Breast epithelium (tissue), 4 donors: ENCODE measurements at regions not wholly inside any gene's neighbourhood (a gene's known extent, or its start where the extent isn't known, plus 50 kb on each side); places are given as distances from the start of the nearest gene placed in this dataset.
"Not testable (repeated sequence)": the region's sequence is repeated elsewhere in the genome, so short reads cannot be mapped to it uniquely, and the experiment has no call there.

Experiments used
- DNase-seq, 2 donors: peaks; one replicate each; pipeline ENCODE4 v3.0.0-alpha.2; 2019; ENCODE audit warnings: low spot score in 2 of 2
- H3K27ac ChIP-seq, 2 donors: fragments of 200-600 bp; sonication (generic) in 1 of 2; one replicate each; pipeline ENCODE4 v1.5.1; 2016 to 2019; ENCODE audit warnings: mild to moderate bottlenecking in 1 of 2
- H3K27me3 ChIP-seq, 2 donors: fragments of 200-600 bp; sonication (generic) in 1 of 2; one replicate each; pipeline versions ENCODE4 v1.5.1 to v1.6.0; 2017 to 2019; ENCODE audit warnings: control low read depth in 1 of 2, mild to moderate bottlenecking in 1 of 2
- H3K36me3 ChIP-seq: fragments of 200-600 bp; one replicate; pipeline ENCODE4 v1.5.1; 2019
- H3K4me1 ChIP-seq, 2 donors: fragments of 200-600 bp; sonication (generic); one replicate each; pipeline ENCODE4 v1.5.1; 2016 to 2019; ENCODE audit warnings: control low read depth in 1 of 2
- H3K4me3 ChIP-seq, 3 donors: fragments of 200-600 bp; sonication (generic); 1 replicate in 2 of 3; 2 replicates in 1 of 3; pipeline ENCODE4 v1.5.1; 2016 to 2019; ENCODE audit warnings: mild to moderate bottlenecking in 3 of 3, moderate library complexity in 2 of 3
- H3K9me3 ChIP-seq, 2 donors: fragments of 200-600 bp; sonication (generic) in 1 of 2; one replicate each; pipeline ENCODE4 v1.5.1; 2016 to 2019; ENCODE audit warnings: control low read depth in 1 of 2
- POLR2A ChIP-seq: fragments of 450-650 bp; IDR thresholded peaks from one replicate; pipeline ENCODE4 v1.6.1; 2016; ENCODE audit warnings: antibody characterized with exemption, mild to moderate bottlenecking, moderate library complexity
- POLR2AphosphoS5 ChIP-seq, 3 donors: sonication (generic); formaldehyde crosslinking; IDR thresholded peaks; one replicate each; pipeline ENCODE4 v1.6.1; 2017; ENCODE audit warnings: antibody characterized with exemption in 3 of 3
- intact Hi-C: fragments of 100-400 bp; cut with DNase I; formaldehyde crosslinking; loops from one replicate; pipeline ENCODE4 v1.15.1; 2023; ENCODE audit warnings: low total_unique reads
- TF ChIP-seq, protein P1 (sequence below), 3 donors: fragments of 450-650 bp; IDR thresholded peaks; one replicate each; pipeline ENCODE4 v1.5.1; 2016 to 2017; ENCODE audit warnings: antibody characterized with exemption in 3 of 3, mild to moderate bottlenecking in 3 of 3, moderate library complexity in 3 of 3

DNA sequence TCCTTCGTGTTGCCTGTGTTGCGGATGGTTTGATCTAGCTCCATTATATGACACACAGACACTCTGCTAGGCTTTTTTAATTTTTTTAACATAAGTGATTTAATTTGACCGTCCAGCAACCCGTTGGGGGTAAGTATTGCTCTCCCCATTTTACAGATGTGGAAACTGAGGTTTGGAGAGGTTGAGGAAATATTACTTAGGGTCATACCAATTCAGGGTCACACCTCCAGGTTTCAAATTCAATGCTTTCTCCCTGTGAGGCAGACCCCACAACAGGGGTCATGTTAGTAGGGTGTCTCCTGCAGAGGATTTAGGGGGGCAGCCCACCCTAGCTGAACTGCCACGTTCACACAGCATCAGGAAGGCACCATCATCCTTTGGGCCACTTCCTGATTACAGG is 179.4 kb downstream of the COPRS start:
- no peak for DNase-seq
- Histone ChIP-seq H3K27me3 (no peaks in the 10 kb centered on the region), H3K4me1 (no peaks in the 10 kb centered on the region), H3K27ac (no peak overlapping the region), H3K4me3 (no peak overlapping the region), H3K9me3 (no peaks in the 10 kb centered on the region), H3K36me3 (no peaks in the 10 kb centered on the region)
- TF ChIP-seq, protein P1, sequence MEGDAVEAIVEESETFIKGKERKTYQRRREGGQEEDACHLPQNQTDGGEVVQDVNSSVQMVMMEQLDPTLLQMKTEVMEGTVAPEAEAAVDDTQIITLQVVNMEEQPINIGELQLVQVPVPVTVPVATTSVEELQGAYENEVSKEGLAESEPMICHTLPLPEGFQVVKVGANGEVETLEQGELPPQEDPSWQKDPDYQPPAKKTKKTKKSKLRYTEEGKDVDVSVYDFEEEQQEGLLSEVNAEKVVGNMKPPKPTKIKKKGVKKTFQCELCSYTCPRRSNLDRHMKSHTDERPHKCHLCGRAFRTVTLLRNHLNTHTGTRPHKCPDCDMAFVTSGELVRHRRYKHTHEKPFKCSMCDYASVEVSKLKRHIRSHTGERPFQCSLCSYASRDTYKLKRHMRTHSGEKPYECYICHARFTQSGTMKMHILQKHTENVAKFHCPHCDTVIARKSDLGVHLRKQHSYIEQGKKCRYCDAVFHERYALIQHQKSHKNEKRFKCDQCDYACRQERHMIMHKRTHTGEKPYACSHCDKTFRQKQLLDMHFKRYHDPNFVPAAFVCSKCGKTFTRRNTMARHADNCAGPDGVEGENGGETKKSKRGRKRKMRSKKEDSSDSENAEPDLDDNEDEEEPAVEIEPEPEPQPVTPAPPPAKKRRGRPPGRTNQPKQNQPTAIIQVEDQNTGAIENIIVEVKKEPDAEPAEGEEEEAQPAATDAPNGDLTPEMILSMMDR (IDR thresholded peaks at IDR 0.05) = no peak
- TF ChIP-seq POLR2A = no peak
- TF ChIP-seq POLR2AphosphoS5 (IDR thresholded peaks at IDR 0.05) = no peak
- intact Hi-C loops = no loop called here

DNA sequence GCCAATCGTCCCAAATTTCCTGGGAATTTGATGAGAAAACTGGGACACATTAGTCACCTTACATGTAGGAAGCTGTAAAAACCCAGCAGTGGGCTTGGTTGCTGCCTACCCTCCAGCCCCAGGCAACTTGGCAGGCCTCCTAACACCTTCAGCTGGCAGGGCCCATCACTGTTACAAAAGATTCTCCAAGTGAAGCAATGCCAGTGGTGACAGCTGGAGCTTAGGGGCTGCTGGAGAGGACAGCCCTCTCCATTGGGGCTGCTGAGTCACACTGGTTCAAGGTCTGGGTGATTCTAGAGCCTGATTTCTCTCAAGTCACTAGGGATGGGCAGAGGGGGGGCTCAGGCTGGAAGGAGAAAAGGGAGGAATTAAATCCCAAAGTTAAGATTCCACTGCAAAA is 180.6 kb downstream of the COPRS start:
- no peaks in the 10 kb centered on the region for H3K9me3 ChIP-seq
- intact Hi-C loops = no loop called here
- no peaks in the 10 kb centered on the region for H3K4me1 ChIP-seq
- no peak for DNase-seq
- H3K36me3 ChIP-seq = no peaks in the 10 kb centered on the region
- TF ChIP-seq POLR2A = no peak
- TF ChIP-seq, protein P1 (IDR thresholded peaks at IDR 0.05) = no peak
- TF ChIP-seq POLR2AphosphoS5 (IDR thresholded peaks at IDR 0.05) = no peak
- no peak overlapping the region for H3K4me3 ChIP-seq
- no peaks in the 10 kb centered on the region for H3K27me3 ChIP-seq
- no peak overlapping the region for H3K27ac ChIP-seq

DNA sequence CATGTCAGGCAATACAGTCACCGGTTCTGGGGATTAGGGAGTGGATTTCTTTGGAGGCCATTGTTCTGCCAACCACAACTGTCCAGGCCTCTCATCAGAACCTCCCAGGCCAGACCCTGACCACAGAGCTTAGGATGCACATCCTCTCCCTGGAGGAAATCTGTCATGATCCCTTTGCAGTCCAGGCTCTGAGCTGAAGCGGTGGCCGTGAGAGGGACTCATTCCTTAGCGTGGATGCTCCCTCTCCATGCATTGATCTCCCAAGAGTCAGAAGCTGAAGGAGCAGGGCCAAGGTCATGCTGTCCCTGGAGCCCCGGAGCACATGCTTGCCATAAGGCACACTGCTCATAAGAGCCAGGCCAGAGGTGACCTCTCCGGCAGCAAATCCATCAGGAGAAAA is 181.4 kb downstream of the COPRS start:
- Histone ChIP-seq H3K9me3 (no peaks in the 10 kb centered on the region), H3K36me3 (no peaks in the 10 kb centered on the region), H3K4me3 (no peak overlapping the region), H3K27me3 (no peaks in the 10 kb centered on the region), H3K27ac (no peak overlapping the region), H3K4me1 (no peaks in the 10 kb centered on the region)
- intact Hi-C loops = no loop called here
- TF ChIP-seq, protein P1 (IDR thresholded peaks at IDR 0.05) = no peak
- TF ChIP-seq POLR2A = no peak
- no peak for TF ChIP-seq POLR2AphosphoS5 (IDR thresholded peaks at IDR 0.05)
- no peak for DNase-seq

DNA sequence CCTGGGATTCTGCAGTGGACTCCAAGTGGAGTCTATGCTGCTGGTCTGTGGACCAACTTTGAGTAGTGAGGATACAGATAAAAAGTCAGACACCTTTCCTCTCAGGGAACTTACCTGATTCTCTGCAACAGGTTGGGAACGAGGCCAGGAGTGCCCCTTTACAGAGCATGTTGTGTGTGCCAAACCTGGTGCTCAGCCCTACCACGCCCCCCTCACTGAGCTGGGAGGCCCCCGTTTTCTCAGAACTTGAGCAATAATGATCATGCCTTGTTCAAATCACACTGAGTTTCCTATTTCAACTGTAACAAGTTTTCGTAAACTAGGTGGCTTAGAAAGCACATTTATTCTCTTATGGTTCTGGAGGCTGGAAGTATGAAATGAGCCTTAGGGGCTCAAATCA is 182.0 kb downstream of the COPRS start:
- intact Hi-C loops = no loop called here
- DNase-seq = no peak
- Histone ChIP-seq H3K4me3 (no peak overlapping the region), H3K4me1 (no peaks in the 10 kb centered on the region), H3K36me3 (no peaks in the 10 kb centered on the region), H3K27me3 (no peaks in the 10 kb centered on the region), H3K9me3 (no peaks in the 10 kb centered on the region), H3K27ac (no peak overlapping the region)
- TF ChIP-seq, protein P1 (IDR thresholded peaks at IDR 0.05) = no peak
- no peak for TF ChIP-seq POLR2AphosphoS5 (IDR thresholded peaks at IDR 0.05)
- TF ChIP-seq POLR2A = no peak

DNA sequence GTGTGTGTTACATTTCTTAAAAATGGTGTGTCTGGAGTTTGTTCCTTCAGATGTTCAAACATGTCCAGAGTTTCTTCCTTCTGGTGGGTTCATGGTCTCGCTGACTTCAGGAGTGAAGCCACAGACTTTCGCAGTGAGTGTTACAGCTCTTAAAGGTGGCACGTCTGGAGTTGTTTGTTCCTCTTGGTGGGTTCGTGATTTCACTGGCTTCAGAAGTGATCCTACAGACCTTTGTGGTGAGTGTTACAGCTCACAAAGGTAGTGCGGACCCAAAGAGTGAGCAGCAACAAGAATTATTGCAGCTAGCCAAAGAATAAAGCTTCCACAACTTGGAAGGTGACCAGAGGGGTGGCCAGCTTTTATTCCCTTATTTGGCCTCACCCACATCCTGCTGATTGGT is 183.7 kb downstream of the COPRS start:
- H3K27me3 ChIP-seq, intact Hi-C loops, H3K4me1 ChIP-seq, H3K27ac ChIP-seq, H3K4me3 ChIP-seq, H3K36me3 ChIP-seq, H3K9me3 ChIP-seq, DNase-seq: not testable (repeated sequence)

DNA sequence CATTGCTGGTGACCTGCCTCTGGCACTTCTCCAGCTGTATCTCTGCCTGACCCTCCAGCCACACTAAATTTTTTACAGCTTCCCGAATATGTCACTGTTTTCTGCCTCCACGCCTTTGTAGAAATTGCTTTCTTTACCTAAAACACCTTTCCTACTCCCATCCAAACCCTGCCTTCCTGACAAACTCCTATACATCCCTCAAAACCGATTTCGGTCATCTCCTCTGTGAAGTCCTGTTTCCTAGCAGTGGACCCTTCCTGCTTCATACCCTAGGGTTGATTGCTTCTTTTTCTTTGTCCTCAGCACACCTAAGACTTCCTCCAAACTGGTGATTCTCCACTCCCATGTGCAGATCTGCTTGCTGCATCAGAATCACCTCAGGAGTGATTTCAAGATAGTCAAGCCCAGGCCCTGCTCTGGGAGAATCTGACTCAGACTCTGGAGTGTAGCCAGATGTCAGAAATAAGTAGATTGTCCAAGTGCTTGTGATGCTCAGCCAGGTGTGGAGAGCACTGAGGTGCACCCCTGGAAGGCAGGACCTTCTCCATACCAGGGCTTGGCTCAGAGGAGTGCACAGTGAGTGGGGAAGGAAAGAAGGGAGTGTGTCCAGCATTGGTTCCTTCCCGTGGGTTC is 184.2 kb downstream of the COPRS start:
- Histone ChIP-seq H3K27ac (no peak overlapping the region), H3K4me1 (no peaks in the 10 kb centered on the region), H3K4me3 (no peak overlapping the region), H3K9me3 (no peaks in the 10 kb centered on the region), H3K27me3 (no peaks in the 10 kb centered on the region), H3K36me3 (no peaks in the 10 kb centered on the region)
- TF ChIP-seq POLR2AphosphoS5 (IDR thresholded peaks at IDR 0.05) = no peak
- DNase-seq = no peak
- intact Hi-C loops = no loop called here
